ENCODE measurements at regions not wholly inside any gene's neighbourhood (a gene's known extent, or its start where the extent isn't known, plus 50 kb on each side); places are given as distances from the start of the nearest gene placed in this dataset.
"Not testable (repeated sequence)": the region's sequence is repeated elsewhere in the genome, so short reads cannot be mapped to it uniquely, and the experiment has no call there.

DNA sequence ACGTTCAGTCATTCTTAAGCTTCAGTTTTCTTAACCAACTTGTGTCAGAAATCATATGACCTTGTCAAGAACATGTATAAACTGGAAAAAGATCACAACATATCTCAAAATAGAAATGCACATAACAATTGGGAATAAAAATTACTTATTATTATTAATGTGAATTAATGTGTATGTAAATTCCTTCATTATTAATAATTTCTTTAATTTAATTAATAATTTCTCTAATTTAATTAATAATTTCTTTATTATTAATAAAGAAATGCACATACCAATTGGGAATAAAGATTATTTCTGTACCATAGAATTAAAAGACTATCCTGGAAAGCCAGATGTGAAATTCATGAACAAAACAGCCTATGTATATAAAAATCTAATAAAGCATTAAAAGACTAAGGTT, 718.5 kb upstream of the PCDH7 start:
- POLR2A ChIA-PET: no interaction called here
- no peaks in the 10 kb centered on the region for H3K36me3 Mint-ChIP-seq (ENCODE audit: low read depth)
- no peak overlapping the region for H3K4me3 Mint-ChIP-seq
- DNase-seq: no peak
- peaks cover 25% of the 10 kb centered on the region for H3K9me3 Mint-ChIP-seq (ENCODE audit: insufficient read depth)
- no peaks in the 10 kb centered on the region for H3K27me3 Mint-ChIP-seq (ENCODE audit: low read depth)
- ATAC-seq: no peak
- no peak overlapping the region for H3K27ac Mint-ChIP-seq
- CTCF ChIA-PET: no interaction called here
- no peaks in the 10 kb centered on the region for H3K4me1 Mint-ChIP-seq (ENCODE audit: low read depth)

DNA sequence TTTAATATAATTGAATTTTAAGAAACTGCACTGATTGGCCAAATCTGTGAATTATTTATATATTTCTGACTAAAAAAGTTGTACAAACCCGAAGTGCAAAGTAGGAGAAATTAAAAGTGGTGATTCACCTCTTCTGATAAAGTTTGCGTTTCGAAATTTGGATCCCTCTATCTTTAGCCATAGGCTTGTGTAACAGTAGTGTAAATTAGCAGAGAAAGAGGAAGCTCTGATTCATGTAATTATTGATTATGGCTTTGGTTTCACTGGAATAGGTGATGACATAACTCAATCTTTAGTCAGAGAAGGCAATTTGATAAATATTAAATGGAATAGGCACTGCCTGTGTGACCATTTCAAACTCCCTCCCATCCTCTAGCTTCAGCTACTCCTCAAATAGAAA, 717.8 kb upstream of the PCDH7 start:
- Mint-ChIP-seq H3K27me3 (ENCODE audit: low read depth) (no peaks in the 10 kb centered on the region), H3K9me3 (ENCODE audit: insufficient read depth) (peaks cover 25% of the 10 kb centered on the region), H3K4me3 (no peak overlapping the region), H3K36me3 (ENCODE audit: low read depth) (no peaks in the 10 kb centered on the region), H3K4me1 (ENCODE audit: low read depth) (no peaks in the 10 kb centered on the region), H3K27ac (no peak overlapping the region)
- ATAC-seq (no peak), DNase-seq (no peak)
- CTCF ChIA-PET: no interaction called here
- POLR2A ChIA-PET: no interaction called here

DNA sequence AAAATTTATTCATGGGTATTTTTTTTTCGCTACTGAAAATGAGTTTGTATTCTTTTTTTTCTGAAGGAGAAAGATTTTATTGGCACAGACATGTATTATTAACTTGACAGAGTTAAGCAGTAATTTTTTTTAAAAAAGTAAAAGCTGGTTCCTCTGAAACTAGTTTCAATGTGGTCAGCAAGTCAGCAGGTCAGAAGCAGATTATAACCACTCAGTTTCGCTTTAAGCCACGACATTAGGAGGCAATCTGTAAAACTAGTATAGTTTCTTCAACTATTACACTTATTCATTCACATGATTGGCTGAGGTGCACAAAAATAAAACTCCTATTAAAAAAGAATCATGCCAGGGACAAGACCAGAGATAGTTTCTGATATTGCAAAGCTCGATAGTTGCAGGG, 714.2 kb upstream of the PCDH7 start:
- Mint-ChIP-seq H3K27me3 (ENCODE audit: low read depth) (no peaks in the 10 kb centered on the region), H3K4me1 (ENCODE audit: low read depth) (no peaks in the 10 kb centered on the region), H3K27ac (no peak overlapping the region), H3K9me3 (ENCODE audit: insufficient read depth) (peaks cover 23% of the 10 kb centered on the region), H3K4me3 (no peak overlapping the region), H3K36me3 (ENCODE audit: low read depth) (no peaks in the 10 kb centered on the region)
- POLR2A ChIA-PET: no interaction called here
- CTCF ChIA-PET: no interaction called here
- ATAC-seq: no peak
- no peak for DNase-seq

DNA sequence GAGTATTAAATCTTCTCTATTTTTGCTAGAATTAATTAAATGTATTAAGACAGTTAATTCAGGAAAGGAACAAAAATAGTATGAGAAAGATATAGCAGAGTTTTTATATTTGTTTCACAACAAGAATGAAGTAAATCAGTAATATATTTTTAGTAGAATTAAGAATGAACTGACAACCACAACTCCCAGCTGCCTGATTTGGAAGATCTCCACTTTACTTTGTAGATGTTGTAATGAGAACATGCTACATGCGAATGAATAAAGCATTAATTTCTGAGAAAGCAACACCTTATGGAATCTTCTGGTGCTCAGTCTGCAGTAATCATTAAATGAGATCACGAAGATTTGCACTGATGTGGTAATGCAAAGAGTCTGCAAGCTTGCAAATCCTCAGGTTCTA, 695.6 kb upstream of the PCDH7 start:
- no peak overlapping the region for H3K4me3 Mint-ChIP-seq
- no peak overlapping the region for H3K27ac Mint-ChIP-seq
- ATAC-seq (no peak), DNase-seq (no peak)
- H3K36me3 Mint-ChIP-seq (ENCODE audit: low read depth): no peaks in the 10 kb centered on the region
- H3K27me3 Mint-ChIP-seq (ENCODE audit: low read depth): no peaks in the 10 kb centered on the region
- H3K9me3 Mint-ChIP-seq (ENCODE audit: insufficient read depth): peaks cover 6% of the 10 kb centered on the region
- ChIA-PET CTCF (no interaction called here), POLR2A (no interaction called here)
- H3K4me1 Mint-ChIP-seq (ENCODE audit: low read depth): no peaks in the 10 kb centered on the region

DNA sequence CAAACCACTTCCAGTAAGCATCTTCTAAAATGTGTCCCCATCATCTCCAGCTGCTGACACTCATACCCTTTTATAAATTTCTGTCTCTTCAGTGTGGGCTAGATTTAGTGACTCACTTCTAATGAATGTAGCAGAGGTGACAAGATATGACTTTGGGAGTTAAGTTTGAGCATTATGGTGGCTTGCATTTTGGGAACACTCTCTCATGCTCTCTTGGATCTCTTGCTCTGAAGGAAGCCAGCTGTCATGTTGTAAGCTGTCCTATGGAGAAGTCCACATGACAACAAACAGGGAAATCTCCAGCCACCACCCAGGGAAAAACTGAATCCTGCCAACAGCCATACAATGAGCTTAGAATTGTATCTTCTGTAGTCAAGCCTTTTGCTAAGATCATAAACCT, 691.3 kb upstream of the PCDH7 start:
- no peak overlapping the region for H3K27ac Mint-ChIP-seq
- no peaks in the 10 kb centered on the region for H3K36me3 Mint-ChIP-seq (ENCODE audit: low read depth)
- no peaks in the 10 kb centered on the region for H3K4me1 Mint-ChIP-seq (ENCODE audit: low read depth)
- no peak overlapping the region for H3K4me3 Mint-ChIP-seq
- DNase-seq (no peak), ATAC-seq (no peak)
- no peaks in the 10 kb centered on the region for H3K27me3 Mint-ChIP-seq (ENCODE audit: low read depth)
- H3K9me3 Mint-ChIP-seq (ENCODE audit: insufficient read depth): peaks cover 10% of the 10 kb centered on the region
- ChIA-PET CTCF (no interaction called here), POLR2A (no interaction called here)

DNA sequence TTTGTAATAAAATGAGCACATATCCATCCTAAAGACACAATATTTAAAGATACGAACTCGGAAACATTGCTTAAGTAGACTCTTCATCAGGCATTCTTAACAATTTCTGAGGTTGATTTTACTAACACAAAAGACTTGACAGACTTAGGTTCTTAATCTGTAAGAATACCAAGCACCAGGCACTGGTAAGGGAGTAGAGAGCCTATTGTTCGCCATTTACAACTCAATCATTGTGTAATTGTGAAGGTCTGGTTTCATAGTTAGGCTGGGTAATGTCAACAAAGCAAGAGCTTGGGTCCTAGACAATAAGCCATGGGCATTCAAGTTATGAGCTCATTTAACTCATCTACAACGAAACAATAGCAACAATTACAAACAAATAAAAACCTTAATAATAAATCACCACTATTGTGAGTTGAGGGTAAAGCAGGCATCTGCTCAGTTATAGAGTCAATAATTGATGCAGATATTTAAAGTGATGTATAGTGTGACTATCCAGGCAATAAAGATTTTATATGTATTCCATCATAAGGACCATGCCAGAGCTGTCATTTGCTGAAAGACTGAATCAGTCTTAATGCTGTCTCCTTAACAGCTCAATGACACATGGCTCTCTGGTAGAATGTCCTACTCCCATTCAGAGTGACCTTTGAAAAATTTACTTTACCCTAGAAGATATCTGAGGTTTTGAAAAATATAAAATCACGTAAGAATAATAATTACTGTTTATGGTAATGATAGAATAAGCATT, 664.0 kb upstream of the PCDH7 start:
- Mint-ChIP-seq H3K27me3 (ENCODE audit: low read depth) (no peaks in the 10 kb centered on the region), H3K4me3 (no peak overlapping the region), H3K4me1 (ENCODE audit: low read depth) (no peaks in the 10 kb centered on the region), H3K9me3 (ENCODE audit: insufficient read depth) (peaks cover 14% of the 10 kb centered on the region), H3K36me3 (ENCODE audit: low read depth) (no peaks in the 10 kb centered on the region), H3K27ac (no peak overlapping the region)
- DNase-seq: no peak
- ChIA-PET CTCF (no interaction called here), POLR2A (no interaction called here)
- no peak for ATAC-seq

DNA sequence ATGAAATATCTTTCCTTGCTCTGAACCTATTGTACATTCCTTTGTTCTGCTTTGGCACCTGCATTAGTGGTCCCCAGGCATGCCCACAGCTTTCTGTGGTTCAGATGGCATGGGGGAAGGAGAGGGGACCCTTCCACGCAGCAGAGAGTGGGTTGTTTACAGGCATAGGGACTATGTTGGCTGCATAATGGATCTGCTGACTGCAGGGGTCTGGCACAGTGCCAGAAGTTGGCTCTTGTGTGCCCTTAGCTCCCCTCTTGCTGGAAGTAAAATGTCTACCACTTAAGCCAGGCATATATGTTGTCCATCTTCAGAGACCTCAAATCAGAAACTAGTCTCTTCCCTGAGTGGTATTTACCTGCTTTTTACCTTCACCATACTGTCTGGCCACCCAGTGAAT, 651.9 kb upstream of the PCDH7 start:
- ChIA-PET CTCF (no interaction called here), POLR2A (no interaction called here)
- H3K9me3 Mint-ChIP-seq (ENCODE audit: insufficient read depth): peaks cover 12% of the 10 kb centered on the region
- no peaks in the 10 kb centered on the region for H3K27me3 Mint-ChIP-seq (ENCODE audit: low read depth)
- ATAC-seq (no peak), DNase-seq (no peak)
- no peak overlapping the region for H3K4me3 Mint-ChIP-seq
- no peak overlapping the region for H3K27ac Mint-ChIP-seq
- H3K4me1 Mint-ChIP-seq (ENCODE audit: low read depth): no peaks in the 10 kb centered on the region
- no peaks in the 10 kb centered on the region for H3K36me3 Mint-ChIP-seq (ENCODE audit: low read depth)

DNA sequence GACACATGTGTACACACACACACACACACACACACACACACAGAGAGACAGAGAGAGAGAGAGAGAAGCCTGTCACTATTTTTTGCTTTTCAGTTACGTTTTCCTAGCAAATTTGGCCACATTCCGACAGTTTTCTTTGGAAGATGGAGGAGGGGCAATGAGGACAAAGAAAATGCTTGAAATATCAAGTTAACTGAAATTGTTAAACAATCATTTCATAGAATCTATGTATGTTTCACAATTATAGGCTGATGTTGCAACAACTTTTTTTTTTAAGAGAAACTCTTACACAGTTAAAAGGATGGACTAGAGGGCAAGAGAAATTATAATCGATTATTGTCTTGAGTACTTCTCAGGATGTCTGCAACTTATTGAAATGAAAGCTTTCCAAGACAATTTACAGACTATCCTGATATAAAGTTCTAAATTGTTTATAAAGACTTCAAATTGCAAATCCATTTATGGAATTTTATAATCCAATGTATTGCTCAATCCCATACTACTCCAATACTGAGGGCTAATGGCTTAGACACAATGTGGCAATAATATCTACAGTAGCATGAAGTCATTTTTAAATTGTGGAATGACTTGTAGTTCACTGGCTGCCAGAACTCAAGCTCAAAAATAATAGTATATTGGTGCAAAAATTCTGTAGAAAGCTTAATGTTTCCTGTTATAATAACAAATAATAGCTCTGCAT, 647.0 kb upstream of the PCDH7 start:
- H3K27me3 Mint-ChIP-seq (ENCODE audit: low read depth): no peaks in the 10 kb centered on the region
- CTCF ChIA-PET: no interaction called here
- DNase-seq (no peak), ATAC-seq (no peak)
- H3K36me3 Mint-ChIP-seq (ENCODE audit: low read depth): no peaks in the 10 kb centered on the region
- peaks cover 14% of the 10 kb centered on the region for H3K9me3 Mint-ChIP-seq (ENCODE audit: insufficient read depth)
- H3K4me3 Mint-ChIP-seq: no peak overlapping the region
- no peaks in the 10 kb centered on the region for H3K4me1 Mint-ChIP-seq (ENCODE audit: low read depth)
- POLR2A ChIA-PET: no interaction called here
- no peak overlapping the region for H3K27ac Mint-ChIP-seq

DNA sequence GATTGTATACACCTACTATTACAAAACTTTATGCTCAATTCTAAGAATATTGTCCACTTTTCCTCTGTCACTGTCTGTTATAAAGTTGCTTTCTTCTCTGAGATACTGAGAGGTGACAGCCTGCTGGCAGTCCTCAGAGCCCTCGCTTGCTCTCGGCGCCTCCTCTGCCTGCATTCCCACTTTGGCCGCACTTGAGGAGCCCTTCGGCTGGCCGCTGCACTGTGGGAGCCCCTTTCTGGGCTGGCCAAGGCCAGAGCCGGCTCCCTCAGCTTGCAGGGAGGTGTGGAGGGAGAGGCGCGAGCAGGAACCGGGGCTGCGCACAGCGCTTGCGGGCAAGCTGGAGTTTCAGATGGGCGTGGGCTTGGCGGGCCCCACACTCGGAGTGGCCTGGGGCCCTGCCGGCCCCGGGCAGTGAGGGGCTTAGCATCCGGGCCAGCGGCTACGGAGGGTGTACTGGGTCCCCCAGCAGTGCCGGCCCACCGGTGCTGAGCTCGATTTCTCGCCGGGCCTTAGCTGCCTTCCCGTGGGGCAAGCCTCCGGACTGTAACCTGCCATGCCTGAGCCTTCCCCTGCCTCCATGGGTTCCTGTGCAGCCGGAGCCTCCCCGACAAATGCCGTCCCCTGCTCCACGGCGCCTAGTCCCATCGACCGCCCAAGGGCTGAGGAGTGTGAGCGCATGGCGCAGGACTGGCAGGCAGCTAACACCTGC, 627.6 kb upstream of the PCDH7 start:
- DNase-seq; CTCF ChIA-PET; H3K27ac Mint-ChIP-seq; POLR2A ChIA-PET; H3K4me3 Mint-ChIP-seq; ATAC-seq; H3K4me1 Mint-ChIP-seq (ENCODE audit: low read depth); H3K27me3 Mint-ChIP-seq (ENCODE audit: low read depth); H3K36me3 Mint-ChIP-seq (ENCODE audit: low read depth): not testable (repeated sequence)
- peaks cover 14% of the 10 kb centered on the region for H3K9me3 Mint-ChIP-seq (ENCODE audit: insufficient read depth)

DNA sequence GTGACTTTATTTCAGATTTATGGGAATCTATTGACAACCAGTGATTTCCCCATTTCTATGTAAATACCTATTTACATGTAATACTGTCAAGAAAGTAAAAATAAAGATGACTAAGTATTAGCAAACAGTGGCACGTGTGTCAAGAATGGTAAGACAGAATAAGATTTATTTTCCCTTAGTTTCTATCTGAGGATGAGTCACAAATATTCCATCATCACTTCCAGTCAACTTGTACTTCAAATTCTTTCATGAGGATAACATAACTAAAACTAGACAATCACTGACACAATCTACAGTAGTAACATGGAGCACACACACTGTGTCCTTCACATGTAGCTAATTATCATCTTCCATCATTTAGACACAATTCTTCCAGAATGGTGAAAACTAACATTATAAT, 625.3 kb upstream of the PCDH7 start:
- DNase-seq (no peak), ATAC-seq (no peak)
- CTCF ChIA-PET: no interaction called here
- no peaks in the 10 kb centered on the region for H3K4me1 Mint-ChIP-seq (ENCODE audit: low read depth)
- no peaks in the 10 kb centered on the region for H3K36me3 Mint-ChIP-seq (ENCODE audit: low read depth)
- H3K27me3 Mint-ChIP-seq (ENCODE audit: low read depth): no peaks in the 10 kb centered on the region
- no peak overlapping the region for H3K4me3 Mint-ChIP-seq
- H3K27ac Mint-ChIP-seq: no peak overlapping the region
- POLR2A ChIA-PET: no interaction called here
- H3K9me3 Mint-ChIP-seq (ENCODE audit: insufficient read depth): peaks cover 23% of the 10 kb centered on the region

DNA sequence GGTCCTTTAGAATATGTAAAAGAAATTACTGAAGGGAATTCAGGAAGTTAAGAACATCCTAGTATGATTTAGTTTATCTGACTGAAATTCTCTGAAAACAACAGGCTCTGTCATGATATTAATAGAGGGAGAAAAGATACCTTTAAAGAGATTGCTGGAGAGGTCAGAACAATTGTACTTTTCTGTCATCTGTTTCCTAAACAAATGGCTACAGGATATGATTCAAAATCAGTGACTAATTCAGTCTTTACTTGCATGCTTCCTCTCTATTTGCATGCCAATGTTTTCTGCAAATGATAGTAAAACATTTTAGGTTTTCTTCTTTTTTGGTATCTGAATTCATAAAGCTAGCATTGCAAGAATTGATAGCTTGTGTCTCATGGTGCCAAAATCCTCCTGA, 616.7 kb upstream of the PCDH7 start:
- DNase-seq: no peak
- H3K36me3 Mint-ChIP-seq (ENCODE audit: low read depth): no peaks in the 10 kb centered on the region
- no peak overlapping the region for H3K27ac Mint-ChIP-seq
- H3K4me1 Mint-ChIP-seq (ENCODE audit: low read depth): no peaks in the 10 kb centered on the region
- no peak for ATAC-seq
- ChIA-PET CTCF (no interaction called here), POLR2A (no interaction called here)
- H3K9me3 Mint-ChIP-seq (ENCODE audit: insufficient read depth): peaks cover 20% of the 10 kb centered on the region
- no peak overlapping the region for H3K4me3 Mint-ChIP-seq
- H3K27me3 Mint-ChIP-seq (ENCODE audit: low read depth): no peaks in the 10 kb centered on the region

DNA sequence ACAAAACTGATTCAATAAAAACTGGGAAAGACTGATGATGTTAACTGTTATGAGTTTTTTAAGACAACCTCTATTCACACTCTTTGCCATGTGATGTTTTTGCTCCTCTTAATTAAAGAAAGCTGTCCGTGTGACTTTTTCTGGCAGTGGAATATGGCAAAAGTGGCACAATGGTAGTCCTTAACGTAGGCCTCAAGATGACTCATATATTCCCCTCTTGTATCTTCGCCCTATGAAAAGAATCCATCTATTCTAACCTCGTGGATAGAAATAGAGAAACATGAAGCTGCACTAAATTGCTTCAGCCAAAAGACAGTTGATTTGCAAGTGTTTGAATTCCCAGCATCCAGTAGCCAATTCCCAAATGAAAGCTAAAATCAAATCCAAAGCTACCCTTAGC, 603.8 kb upstream of the PCDH7 start:
- Mint-ChIP-seq H3K27me3 (ENCODE audit: low read depth) (no peaks in the 10 kb centered on the region), H3K27ac (no peak overlapping the region), H3K9me3 (ENCODE audit: insufficient read depth) (peaks cover 6% of the 10 kb centered on the region), H3K4me3 (no peak overlapping the region), H3K36me3 (ENCODE audit: low read depth) (no peaks in the 10 kb centered on the region), H3K4me1 (ENCODE audit: low read depth) (no peaks in the 10 kb centered on the region)
- ChIA-PET POLR2A (no interaction called here), CTCF (no interaction called here)
- ATAC-seq (no peak), DNase-seq (no peak)
